GM06990 (cell line): ENCODE measurements at regions not wholly inside any gene's neighbourhood (a gene's known extent, or its start where the extent isn't known, plus 50 kb on each side); places are given as distances from the start of the nearest gene placed in this dataset.
A peak's percentile ranks its signal among the peaks of the same experiment; 100 is the strongest.

Experiments
- DNase-seq: peaks from one replicate; pipeline ENCODE4 v3.0.0-alpha.2; 2011; ENCODE audit not compliant: insufficient read length; ENCODE audit errors: extremely low read depth
- H3K27me3 ChIP-seq: replicated peaks from 2 replicates; pipeline ENCODE4 v1.6.0; 2011; ENCODE audit warnings: low read length; ENCODE audit not compliant: control insufficient read depth, insufficient read depth
- H3K36me3 ChIP-seq: 2 replicates; pipeline ENCODE4 v1.5.1; 2011; ENCODE audit warnings: low read length; ENCODE audit not compliant: control insufficient read depth, insufficient read depth
- H3K4me3 ChIP-seq: replicated peaks from 2 replicates; pipeline ENCODE4 v1.5.1; 2011; ENCODE audit warnings: low read depth, mild to moderate bottlenecking, control low read depth, low read length
- CTCF ChIP-seq: IDR thresholded peaks from 2 replicates; pipeline ENCODE4 v1.5.1; 2011; ENCODE audit warnings: low read length, control low read depth, mild to moderate bottlenecking, inconsistent platforms; ENCODE audit not compliant: insufficient read depth, poor library complexity, severe bottlenecking

- Histone ChIP-seq H3K4me3 (no peak overlapping the region), H3K36me3 (no peaks in the 10 kb centered on the region), H3K27me3 (no peaks in the 10 kb centered on the region)
- DNase-seq: no peak
- TF ChIP-seq CTCF: peak; percentile 65
These were observed 213.3 kb upstream of the MIR17HG start for GRCh38 chr13:91133941-91134802.

- no peak for TF ChIP-seq CTCF
- H3K27me3 ChIP-seq: no peaks in the 10 kb centered on the region
These were observed 212.7 kb upstream of the MIR17HG start for GRCh38 chr13:91134803-91135184.

GRCh38 chr13:91135376-91135775, 212.1 kb upstream of the MIR17HG start:
- Histone ChIP-seq H3K4me3 (no peak overlapping the region), H3K36me3 (no peaks in the 10 kb centered on the region), H3K27me3 (no peaks in the 10 kb centered on the region)
- DNase-seq: no peak
- TF ChIP-seq CTCF: no peak

More at GRCh38 chr13:91134803-91135184, 212.7 kb upstream of the MIR17HG start:
- no peak for DNase-seq
- Histone ChIP-seq H3K36me3 (no peaks in the 10 kb centered on the region), H3K4me3 (no peak overlapping the region)

- H3K4me3 ChIP-seq: no peak overlapping the region
- no peaks in the 10 kb centered on the region for H3K36me3 ChIP-seq
- no peaks in the 10 kb centered on the region for H3K27me3 ChIP-seq
- TF ChIP-seq CTCF: no peak
- DNase-seq: no peak
These were observed 211.5 kb upstream of the MIR17HG start for GRCh38 chr13:91135968-91136367.

- Histone ChIP-seq H3K4me3 (no peak overlapping the region), H3K27me3 (no peaks in the 10 kb centered on the region), H3K36me3 (no peaks in the 10 kb centered on the region)
- no peak for TF ChIP-seq CTCF
- DNase-seq: no peak
These were observed 210.7 kb upstream of the MIR17HG start for GRCh38 chr13:91136806-91137205.
